IMR-90 (cell line): ENCODE measurements at regions not wholly inside any gene's neighbourhood (a gene's known extent, or its start where the extent isn't known, plus 50 kb on each side); places are given as distances from the start of the nearest gene placed in this dataset.
A peak's percentile ranks its signal among the peaks of the same experiment; 100 is the strongest.

Experiments used
- ATAC-seq: fragments of 200-7000 bp; cut with Tn5 transposase; 2 replicates; pipeline ENCODE4 v1.9.1; 2020; ENCODE audit warnings: low read depth, mild to moderate bottlenecking, moderate library complexity
- BruUV-seq: library from RNA; stranded (reverse); fragments of 400-500 nt; replicated peaks from 2 replicates; lab custom pipeline; 2021; lab: Mats Ljungman, UMichigan
- CTCF ChIA-PET: fragments of 300-600 bp; formaldehyde crosslinking; extraction: SDS; loops from one replicate; lab custom pipeline; 2021; ENCODE audit warnings: antibody characterized with exemption; lab: Yijun Ruan, JAX
- POLR2A ChIA-PET: fragments of 300-600 bp; sonication (Branson Sonifier 250); formaldehyde crosslinking; loops from one replicate; lab custom pipeline; 2022; ENCODE audit warnings: antibody characterized with exemption; ENCODE audit not compliant: unreplicated experiment; lab: Charles Lee
- DNase-seq: peaks from one replicate; pipeline ENCODE4 v3.0.0; 2013
- H2AFZ ChIP-seq: replicated peaks from 2 replicates; pipeline ENCODE3; 2013; ENCODE audit warnings: low read length, mild to moderate bottlenecking; ENCODE audit not compliant: poor library complexity
- H2AK5ac ChIP-seq: 2 replicates; pipeline ENCODE4 v1.6.1; 2013; ENCODE audit warnings: low read depth, low read length, inconsistent platforms
- H2AK9ac ChIP-seq: replicated peaks from 2 replicates; pipeline ENCODE3; 2013; ENCODE audit warnings: mild to moderate bottlenecking, low read depth, low read length, moderate library complexity; ENCODE audit not compliant: poor library complexity
- H2BK120ac ChIP-seq: 2 replicates; pipeline ENCODE4 v1.6.1; 2013; ENCODE audit warnings: low read depth, low read length, inconsistent platforms
- H2BK15ac ChIP-seq: 3 replicates; pipeline ENCODE4 v1.6.1; 2013; ENCODE audit warnings: low read depth, low read length, inconsistent platforms
- H2BK20ac ChIP-seq: 2 replicates; pipeline ENCODE4 v1.6.1; 2013; ENCODE audit warnings: low read depth, mild to moderate bottlenecking, inconsistent platforms, low read length, moderate library complexity
- H2BK5ac ChIP-seq: 2 replicates; pipeline ENCODE4 v1.6.1; 2013; ENCODE audit warnings: mild to moderate bottlenecking, low read depth, low read length, inconsistent platforms; ENCODE audit not compliant: poor library complexity, severe bottlenecking
- H3K14ac ChIP-seq: replicated peaks from 2 replicates; pipeline ENCODE4 v1.6.1; 2013; ENCODE audit warnings: low read depth, low read length, inconsistent platforms
- H3K18ac ChIP-seq: 2 replicates; pipeline ENCODE4 v1.6.1; 2013; ENCODE audit warnings: low read depth, low read length, control low read depth
- H3K23ac ChIP-seq: 2 replicates; pipeline ENCODE4 v1.6.1; 2013; ENCODE audit warnings: low read depth, low read length, inconsistent platforms
- H3K27ac ChIP-seq: 2 replicates; pipeline ENCODE4 v1.5.1; 2013; ENCODE audit warnings: mild to moderate bottlenecking, control low read depth, low read length; ENCODE audit not compliant: insufficient read depth
- H3K27me3 ChIP-seq: 2 replicates; pipeline ENCODE4 v1.6.1; 2013; ENCODE audit warnings: low read length; ENCODE audit not compliant: control insufficient read depth, insufficient read depth
- H3K36me3 ChIP-seq: 2 replicates; pipeline ENCODE4 v1.6.1; 2013; ENCODE audit warnings: low read length, mixed read lengths; ENCODE audit not compliant: control insufficient read depth, insufficient read depth
- H3K4ac ChIP-seq: 2 replicates; pipeline ENCODE4 v1.6.1; 2013; ENCODE audit warnings: low read depth, low read length, inconsistent platforms
- H3K4me1 ChIP-seq: 2 replicates; pipeline ENCODE4 v1.6.1; 2013; ENCODE audit warnings: low read length, mixed read lengths; ENCODE audit not compliant: control insufficient read depth, insufficient read depth
- H3K4me2 ChIP-seq: 2 replicates; pipeline ENCODE4 v1.6.1; 2013; ENCODE audit warnings: low read depth, mild to moderate bottlenecking, control low read depth, low read length, moderate library complexity
- H3K4me3 ChIP-seq: 2 replicates; pipeline ENCODE4 v1.5.1; 2013; ENCODE audit warnings: low read depth, mild to moderate bottlenecking, control low read depth, low read length, moderate library complexity; ENCODE audit not compliant: insufficient read depth
- H3K56ac ChIP-seq: 2 replicates; pipeline ENCODE4 v1.6.1; 2013; ENCODE audit warnings: low read length, inconsistent platforms; ENCODE audit not compliant: insufficient read depth; ENCODE audit errors: extremely low read depth
- H3K79me1 ChIP-seq, 2 experiments: 2 replicates each; pipeline ENCODE4 v1.6.1; 2013; ENCODE audit warnings: low read length in 2 of 2, inconsistent platforms in 1 of 2, low read depth in 1 of 2
- H3K9ac ChIP-seq: 2 replicates; pipeline ENCODE4 v1.6.1; 2013; ENCODE audit warnings: low read depth, low read length, control low read depth
- H3K9me1 ChIP-seq: 2 replicates; pipeline ENCODE4 v1.6.1; 2013; ENCODE audit warnings: low read length, inconsistent platforms; ENCODE audit not compliant: insufficient read depth
- H3K9me3 ChIP-seq: 2 replicates; pipeline ENCODE4 v1.6.1; 2013; ENCODE audit warnings: low read length; ENCODE audit not compliant: control insufficient read depth, insufficient read depth
- H4K20me1 ChIP-seq: 2 replicates; pipeline ENCODE4 v1.6.1; 2013; ENCODE audit warnings: low read length, inconsistent platforms; ENCODE audit not compliant: insufficient read depth
- H4K5ac ChIP-seq: 2 replicates; pipeline ENCODE4 v1.6.1; 2013; ENCODE audit warnings: mild to moderate bottlenecking, low read depth, low read length, control low read depth
- H4K8ac ChIP-seq, 2 experiments: 2 replicates each; pipeline ENCODE4 v1.6.1; 2013; ENCODE audit warnings: low read depth in 2 of 2, low read length in 2 of 2, control low read depth in 1 of 2, inconsistent platforms in 1 of 2
- H4K91ac ChIP-seq: 2 replicates; pipeline ENCODE4 v1.6.1; 2013; ENCODE audit warnings: low read depth, low read length, inconsistent platforms; ENCODE audit not compliant: insufficient read depth
- CHD1 ChIP-seq: IDR thresholded peaks from 2 replicates; pipeline ENCODE4 v1.6.1; 2012; ENCODE audit warnings: low read depth, low read length, improper control_type of control experiment
- FOS ChIP-seq: fragments of 150-350 bp; IDR thresholded peaks from 2 replicates; pipeline ENCODE4 v1.6.1; 2016; ENCODE audit warnings: low read depth, low read length
- MAFK ChIP-seq: IDR thresholded peaks from 2 replicates; pipeline ENCODE4 v1.6.1; 2012; ENCODE audit warnings: low read depth, low read length, improper control_type of control experiment
- NFE2L2 ChIP-seq: fragments of 150-350 bp; IDR thresholded peaks from 2 replicates; pipeline ENCODE4 v1.6.1; 2016; ENCODE audit warnings: low read depth, mild to moderate bottlenecking, low read length
- POLR2A ChIP-seq: IDR thresholded peaks from 2 replicates; pipeline ENCODE4 v1.6.1; 2012; ENCODE audit warnings: mild to moderate bottlenecking, low read depth, low read length
- RCOR1 ChIP-seq: IDR thresholded peaks from 2 replicates; pipeline ENCODE4 v1.6.1; 2012; ENCODE audit warnings: mild to moderate bottlenecking, low read length, improper control_type of control experiment; ENCODE audit not compliant: insufficient replicate concordance
- WGBS, 2 experiments: methylation state at CpG; one replicate each; pipeline versions ENCODE4 v1.1.5 to v1.1.7; 2013; ENCODE audit warnings: missing lambda C conversion rate in 2 of 2; ENCODE audit not compliant: insufficient read length in 1 of 2; ENCODE audit errors: extremely low coverage in 2 of 2; 5-methylcytosine and 5-hydroxymethylcytosine counted together
- dilution Hi-C: fragments of 300-500 bp; cut with HindIII; formaldehyde crosslinking; loops from one replicate; pipeline ENCODE4 v1.14.3; 2018; ENCODE audit warnings: low sequenced_read_pairs; ENCODE audit not compliant: unreplicated experiment
- in situ Hi-C: fragments of 300-500 bp; cut with MboI; formaldehyde crosslinking; loops from 3 replicates; pipeline ENCODE4 v1.14.3; 2019; ENCODE audit warnings: low sequenced_read_pairs, inconsistent platforms, mixed read lengths
- intact Hi-C: fragments of 100-400 bp; cut with micrococcal nuclease; formaldehyde crosslinking; loops from 2 replicates; pipeline ENCODE4 v1.10.0; 2022
- TF ChIP-seq, protein P1 (sequence below): fragments of 150-350 bp; IDR thresholded peaks from 2 replicates; pipeline ENCODE4 v1.6.1; 2016; ENCODE audit warnings: low read depth, mild to moderate bottlenecking, low read length, moderate library complexity, borderline replicate concordance

DNA sequence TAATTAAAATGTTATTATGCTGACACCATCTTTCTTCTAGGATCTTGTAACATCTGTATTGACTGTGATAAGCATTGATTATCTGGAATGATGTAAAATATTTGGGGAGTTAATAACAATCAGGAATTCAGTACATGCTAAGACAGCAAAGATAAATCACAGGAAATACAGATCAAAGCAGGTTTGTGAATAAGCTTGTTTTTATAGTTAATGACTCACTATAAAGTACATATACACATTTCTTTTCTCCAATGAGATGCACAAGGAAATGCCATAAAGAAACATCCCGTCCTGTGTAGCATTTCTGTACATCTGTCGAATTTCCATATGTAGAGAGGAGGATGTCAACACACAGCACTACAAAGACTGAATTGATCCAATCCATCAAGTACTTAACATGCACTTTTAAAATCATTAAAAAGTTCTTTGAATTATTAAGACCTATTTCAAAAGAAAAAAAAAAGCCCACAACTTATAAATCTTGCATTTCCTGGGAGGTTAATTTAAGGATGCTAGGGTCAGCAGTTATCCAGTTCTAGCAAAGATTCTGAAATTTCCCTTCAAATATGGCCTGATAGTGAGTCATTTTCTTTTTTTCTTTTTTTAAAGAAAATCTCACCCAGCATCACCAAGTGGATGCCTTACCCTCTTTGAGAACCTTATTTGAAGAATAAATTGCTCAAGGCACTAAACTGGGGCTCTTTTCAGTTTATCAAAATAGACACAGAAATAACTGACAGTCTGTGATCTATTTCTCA lies 243.2 kb upstream of the NR5A2 start:
- intact Hi-C loops = loop anchor here (5.0 kb wide), 1 partner anchor 82 kb away; no protein-coding TSS in a partner anchor
- H2BK120ac ChIP-seq = no peak overlapping the region
- H3K4me1 ChIP-seq = peaks cover 2% of the 10 kb centered on the region
- H3K56ac ChIP-seq = no peak overlapping the region
- no peak overlapping the region for H4K8ac ChIP-seq
- H2BK20ac ChIP-seq = no peak overlapping the region
- no peak overlapping the region for H2BK5ac ChIP-seq
- no peaks in the 10 kb centered on the region for H3K36me3 ChIP-seq
- no peak for TF ChIP-seq NFE2L2
- no peak for TF ChIP-seq CHD1
- no peak for TF ChIP-seq FOS
- TF ChIP-seq MAFK = peak; percentile 40; the same call in 1 of the 2 replicates
- no peak for TF ChIP-seq POLR2A
- TF ChIP-seq RCOR1 = no peak
- TF ChIP-seq, protein P1, sequence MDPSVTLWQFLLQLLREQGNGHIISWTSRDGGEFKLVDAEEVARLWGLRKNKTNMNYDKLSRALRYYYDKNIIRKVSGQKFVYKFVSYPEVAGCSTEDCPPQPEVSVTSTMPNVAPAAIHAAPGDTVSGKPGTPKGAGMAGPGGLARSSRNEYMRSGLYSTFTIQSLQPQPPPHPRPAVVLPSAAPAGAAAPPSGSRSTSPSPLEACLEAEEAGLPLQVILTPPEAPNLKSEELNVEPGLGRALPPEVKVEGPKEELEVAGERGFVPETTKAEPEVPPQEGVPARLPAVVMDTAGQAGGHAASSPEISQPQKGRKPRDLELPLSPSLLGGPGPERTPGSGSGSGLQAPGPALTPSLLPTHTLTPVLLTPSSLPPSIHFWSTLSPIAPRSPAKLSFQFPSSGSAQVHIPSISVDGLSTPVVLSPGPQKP = no peak
- H3K14ac ChIP-seq = no peak overlapping the region
- ChIA-PET POLR2A (interaction anchor here (0.5 kb wide), 1 partner anchor 852 kb away, joined by 4 read pairs; no protein-coding TSS in a partner anchor), CTCF (interaction anchor here (1.2 kb wide), 1 partner anchor 95 kb away, joined by 3 read pairs; no protein-coding TSS in a partner anchor)
- H4K91ac ChIP-seq = no peak overlapping the region
- peak; percentile 63 for DNase-seq
- H3K27me3 ChIP-seq = no peaks in the 10 kb centered on the region
- H2BK15ac ChIP-seq = no peak overlapping the region
- H3K27ac ChIP-seq = no peak overlapping the region
- no peak overlapping the region for H2AK5ac ChIP-seq
- dilution Hi-C loops = no loop called here
- H3K4ac ChIP-seq = no peak overlapping the region
- BruUV-seq = no TSS peak
- no peaks in the 10 kb centered on the region for H3K79me1 ChIP-seq
- no peak overlapping the region for H3K23ac ChIP-seq
- H3K9me3 ChIP-seq = no peaks in the 10 kb centered on the region
- no peak overlapping the region for H4K5ac ChIP-seq
- H4K20me1 ChIP-seq = no peaks in the 10 kb centered on the region
- H2AFZ ChIP-seq = no peak overlapping the region
- no peak overlapping the region for H3K4me2 ChIP-seq
- no peak overlapping the region for H3K4me3 ChIP-seq
- no peak overlapping the region for H3K18ac ChIP-seq
- in situ Hi-C loops = no loop called here
- no peak overlapping the region for H3K9ac ChIP-seq
- peak; percentile 52; the same call in 1 of the 2 replicates for ATAC-seq
- WGBS, 2 experiments = no CpG with 5 or more reads among the region's 2 CpGs
- no peak overlapping the region for H2AK9ac ChIP-seq
- H3K9me1 ChIP-seq = peaks cover 3% of the 10 kb centered on the region; the same call in 1 of the 2 replicates
